Hematopoietic multipotent progenitor cell treated with erythropoietin and hydrocortisone succinate and interleukin-3 and kit ligand, for 17 days (in vitro differentiated cells): ENCODE measurements at regions not wholly inside any gene's neighbourhood (a gene's known extent, or its start where the extent isn't known, plus 50 kb on each side); places are given as distances from the start of the nearest gene placed in this dataset.
"Not testable (repeated sequence)": the region's sequence is repeated elsewhere in the genome, so short reads cannot be mapped to it uniquely, and the experiment has no call there.

ENCODE experiments used
- DNase-seq: peaks from one replicate; pipeline ENCODE4 v3.0.0-alpha.2; 2015; ENCODE audit warnings: low spot score

- DNase-seq = no peak
Observed at GRCh38 chr11:134978388-134979088, 566.5 kb upstream of the B3GAT1 start.

- no peak for DNase-seq
Observed at GRCh38 chr11:134976551-134976950, 564.5 kb upstream of the B3GAT1 start.

- DNase-seq = no peak
Observed at GRCh38 chr11:134975866-134976376, 563.9 kb upstream of the B3GAT1 start.

- DNase-seq = no peak
Observed at GRCh38 chr11:134973801-134974200, 561.8 kb upstream of the B3GAT1 start.

GRCh38 chr11:134971381-134971780 lies 559.3 kb upstream of the B3GAT1 start:
- DNase-seq = no peak

- no peak for DNase-seq
Observed at GRCh38 chr11:134967746-134968145, 555.7 kb upstream of the B3GAT1 start.

- DNase-seq = not testable (repeated sequence)
Observed at GRCh38 chr11:134961386-134961785, 549.3 kb upstream of the B3GAT1 start.

- DNase-seq = no peak
Observed at GRCh38 chr11:134958870-134959269, 546.8 kb upstream of the B3GAT1 start.

GRCh38 chr11:134958336-134958640 lies 546.2 kb upstream of the B3GAT1 start:
- no peak for DNase-seq

- no peak for DNase-seq
Observed at GRCh38 chr11:134957540-134958335, 545.7 kb upstream of the B3GAT1 start.

GRCh38 chr11:134956450-134957210 lies 544.6 kb upstream of the B3GAT1 start:
- DNase-seq = no peak

GRCh38 chr11:134955970-134956369 lies 543.9 kb upstream of the B3GAT1 start:
- DNase-seq = not testable (repeated sequence)

GRCh38 chr11:134955281-134955680 lies 543.2 kb upstream of the B3GAT1 start:
- DNase-seq = no peak

- DNase-seq = not testable (repeated sequence)
Observed at GRCh38 chr11:134954456-134954855, 542.4 kb upstream of the B3GAT1 start.

GRCh38 chr11:134953417-134953970 lies 541.5 kb upstream of the B3GAT1 start:
- DNase-seq = not testable (repeated sequence)

- DNase-seq = no peak
Observed at GRCh38 chr11:134951305-134951700, 539.3 kb upstream of the B3GAT1 start.

- DNase-seq = no peak
Observed at GRCh38 chr11:134950692-134951304, 538.8 kb upstream of the B3GAT1 start.

GRCh38 chr11:134949121-134950090 lies 537.4 kb upstream of the B3GAT1 start:
- DNase-seq = no peak

GRCh38 chr11:134947556-134947955 lies 535.5 kb upstream of the B3GAT1 start:
- DNase-seq = no peak

- DNase-seq = no peak
Observed at GRCh38 chr11:134945993-134946392, 534.0 kb upstream of the B3GAT1 start.

GRCh38 chr11:134944986-134945385 lies 532.9 kb upstream of the B3GAT1 start:
- no peak for DNase-seq
